GM23248 (cell line): ENCODE measurements at regions not wholly inside any gene's neighbourhood (a gene's known extent, or its start where the extent isn't known, plus 50 kb on each side); places are given as distances from the start of the nearest gene placed in this dataset.

Source experiments
- EZH2 ChIP-seq: fragments of 200-600 bp; sonication (generic); IDR thresholded peaks from 2 replicates; pipeline ENCODE4 v1.6.1; 2018; ENCODE audit warnings: antibody characterized with exemption, mild to moderate bottlenecking; ENCODE audit not compliant: insufficient read depth, poor library complexity, severe bottlenecking
- EZH2phosphoT487 ChIP-seq: fragments of 200-600 bp; sonication (generic); IDR thresholded peaks from 2 replicates; pipeline ENCODE4 v1.6.1; 2018; ENCODE audit warnings: antibody characterized with exemption, moderate library complexity, mild to moderate bottlenecking, low read depth; ENCODE audit not compliant: insufficient read depth

- TF ChIP-seq EZH2 (no peak), EZH2phosphoT487 (no peak)
Measured at GRCh38 chr4:141415651-141416050, 195.0 kb downstream of the ZNF330 start.
